WTC11 (cell line): ENCODE measurements at regions not wholly inside any gene's neighbourhood (a gene's known extent, or its start where the extent isn't known, plus 50 kb on each side); places are given as distances from the start of the nearest gene placed in this dataset.

ENCODE experiments used
- ATAC-seq: fragments of 200-7000 bp; cut with Tn5 transposase; 2 replicates; pipeline ENCODE4 v1.10.0; 2021; ENCODE audit warnings: mild to moderate bottlenecking, moderate library complexity
- CTCF ChIA-PET: fragments of 300-600 bp; sonication (Branson Sonifier 250); formaldehyde crosslinking; loops from one replicate; lab custom pipeline; 2021; ENCODE audit warnings: antibody characterized with exemption; lab: Charles Lee
- POLR2A ChIA-PET: fragments of 350-600 bp; sonication (Branson Sonifier 250); formaldehyde crosslinking; loops from one replicate; lab custom pipeline; 2021; ENCODE audit warnings: antibody characterized with exemption; lab: Charles Lee
- DNase-seq: peaks from one replicate; pipeline ENCODE4 v3.0.0; 2021; ENCODE audit warnings: low spot score
- H3K27ac Mint-ChIP-seq: 2 replicates; pipeline ENCODE4 v1.8.0; 2021; ENCODE audit warnings: mixed read lengths
- H3K27me3 Mint-ChIP-seq: 2 replicates; pipeline ENCODE4 v1.8.0; 2021; ENCODE audit warnings: low read depth, mild to moderate bottlenecking, moderate library complexity, mixed read lengths
- H3K36me3 Mint-ChIP-seq: 2 replicates; pipeline ENCODE4 v1.8.0; 2021; ENCODE audit warnings: mixed read lengths
- H3K4me1 Mint-ChIP-seq: 2 replicates; pipeline ENCODE4 v1.8.0; 2022; ENCODE audit warnings: mixed read lengths
- H3K4me3 Mint-ChIP-seq: 2 replicates; pipeline ENCODE4 v1.8.0; 2021; ENCODE audit warnings: mild to moderate bottlenecking, moderate library complexity, mixed read lengths
- H3K9me3 Mint-ChIP-seq: 2 replicates; pipeline ENCODE4 v1.8.0; 2021; ENCODE audit warnings: mixed read lengths
- CBFB ChIP-seq: sonication (generic); formaldehyde crosslinking; IDR thresholded peaks from 2 replicates; pipeline ENCODE4 v1.8.1; 2022; ENCODE audit warnings: mild to moderate bottlenecking, low read depth, missing genetic modification reagents
- CDX4 ChIP-seq: fragments of 250-450 bp; sonication (Bioruptor Pico); IDR thresholded peaks from 2 replicates; pipeline ENCODE4 v1.9.0; 2021; ENCODE audit warnings: moderate library complexity, mild to moderate bottlenecking, inconsistent platforms, borderline replicate concordance
- CREM ChIP-seq: sonication (generic); formaldehyde crosslinking; IDR thresholded peaks from 2 replicates; pipeline ENCODE4 v1.8.1; 2022; ENCODE audit warnings: mild to moderate bottlenecking, missing genetic modification reagents, moderate library complexity
- CTCF ChIP-seq: fragments of 200-600 bp; IDR thresholded peaks from 2 replicates; pipeline ENCODE4 v1.8.0; 2022; ENCODE audit warnings: antibody characterized with exemption
- ELF4 ChIP-seq: sonication (generic); formaldehyde crosslinking; IDR thresholded peaks from 2 replicates; pipeline ENCODE4 v1.8.1; 2022; ENCODE audit warnings: low read depth, mild to moderate bottlenecking, moderate library complexity, missing genetic modification reagents
- ESRRA ChIP-seq: sonication (generic); formaldehyde crosslinking; IDR thresholded peaks from 2 replicates; pipeline ENCODE4 v1.8.1; 2022; ENCODE audit warnings: mild to moderate bottlenecking, missing genetic modification reagents, borderline replicate concordance
- ETV6 ChIP-seq: sonication (generic); formaldehyde crosslinking; IDR thresholded peaks from 2 replicates; pipeline ENCODE4 v1.8.1; 2022; ENCODE audit warnings: mild to moderate bottlenecking, missing genetic modification reagents
- FOXJ3 ChIP-seq: sonication (generic); formaldehyde crosslinking; IDR thresholded peaks from 2 replicates; pipeline ENCODE4 v1.9.0; 2021; ENCODE audit warnings: missing genetic modification reagents, mild to moderate bottlenecking, borderline replicate concordance
- FOXK1 ChIP-seq: sonication (generic); formaldehyde crosslinking; IDR thresholded peaks from 2 replicates; pipeline ENCODE4 v1.8.0; 2022; ENCODE audit warnings: mild to moderate bottlenecking, moderate library complexity, missing genetic modification reagents
- FOXP1 ChIP-seq: sonication (generic); formaldehyde crosslinking; IDR thresholded peaks from 2 replicates; pipeline ENCODE4 v1.8.0; 2022; ENCODE audit warnings: missing genetic modification reagents, mild to moderate bottlenecking, moderate library complexity, borderline replicate concordance
- HMGA2 ChIP-seq: fragments of 250-450 bp; sonication (Bioruptor Pico); IDR thresholded peaks from 2 replicates; pipeline ENCODE4 v1.4.0; 2021; ENCODE audit warnings: mild to moderate bottlenecking, moderate library complexity
- IRF1 ChIP-seq: sonication (generic); formaldehyde crosslinking; IDR thresholded peaks from 2 replicates; pipeline ENCODE4 v1.8.0; 2023; ENCODE audit warnings: missing genetic modification reagents
- JUN ChIP-seq: sonication (generic); formaldehyde crosslinking; IDR thresholded peaks from 2 replicates; pipeline ENCODE4 v1.8.0; 2023; ENCODE audit warnings: mild to moderate bottlenecking, missing genetic modification reagents
- PRDM15 ChIP-seq: sonication (generic); formaldehyde crosslinking; IDR thresholded peaks from 2 replicates; pipeline ENCODE4 v1.8.0; 2022; ENCODE audit warnings: missing genetic modification reagents
- TCF7 ChIP-seq: sonication (generic); formaldehyde crosslinking; IDR thresholded peaks from 2 replicates; pipeline ENCODE4 v1.8.0; 2022; ENCODE audit warnings: mild to moderate bottlenecking, low read depth, missing genetic modification reagents, moderate library complexity
- TEAD4 ChIP-seq: sonication (generic); formaldehyde crosslinking; IDR thresholded peaks from 2 replicates; pipeline ENCODE4 v1.8.0; 2022; ENCODE audit warnings: mild to moderate bottlenecking, missing genetic modification reagents
- USF1 ChIP-seq: sonication (generic); formaldehyde crosslinking; IDR thresholded peaks from 2 replicates; pipeline ENCODE4 v1.8.0; 2022; ENCODE audit warnings: mild to moderate bottlenecking, missing genetic modification reagents
- ZNF263 ChIP-seq: sonication (generic); formaldehyde crosslinking; IDR thresholded peaks from 2 replicates; pipeline ENCODE4 v1.8.1; 2022; ENCODE audit warnings: low read depth, mild to moderate bottlenecking, moderate library complexity, missing genetic modification reagents
- ZNF317 ChIP-seq: sonication (generic); formaldehyde crosslinking; IDR thresholded peaks from 2 replicates; pipeline ENCODE4 v1.8.1; 2023; ENCODE audit warnings: low read depth, mild to moderate bottlenecking, moderate library complexity, missing genetic modification reagents, borderline replicate concordance
- ZNF423 ChIP-seq: fragments of 250-450 bp; sonication (Bioruptor Pico); IDR thresholded peaks from 2 replicates; pipeline ENCODE4 v2.1.2; 2022; ENCODE audit warnings: mild to moderate bottlenecking, moderate library complexity

- no peak for TF ChIP-seq FOXJ3
- TF ChIP-seq CDX4 (CRISPR knock-in tag) = no peak
- no peak for TF ChIP-seq IRF1 (CRISPR knock-in tag)
- no peak for TF ChIP-seq ETV6 (CRISPR knock-in tag)
- TF ChIP-seq ZNF317 (CRISPR knock-in tag) = no peak
- no peak for TF ChIP-seq USF1
- no peak for TF ChIP-seq HMGA2 (CRISPR knock-in tag)
- TF ChIP-seq ZNF263 (CRISPR knock-in tag) = no peak
- no peak for TF ChIP-seq CTCF
- CTCF ChIA-PET = no interaction called here
- H3K4me3 Mint-ChIP-seq = no peak overlapping the region
- no peaks in the 10 kb centered on the region for H3K27me3 Mint-ChIP-seq
- DNase-seq (no peak), ATAC-seq (no peak)
- peaks cover 7% of the 10 kb centered on the region for H3K4me1 Mint-ChIP-seq
- no peak overlapping the region for H3K27ac Mint-ChIP-seq
- H3K36me3 Mint-ChIP-seq = no peaks in the 10 kb centered on the region
- H3K9me3 Mint-ChIP-seq = peaks cover 5% of the 10 kb centered on the region; the same call in 1 of the 2 replicates
- POLR2A ChIA-PET = no interaction called here
These were observed 706.5 kb downstream of the MED13L start for GRCh38 chr12:115571027-115571426.

- H3K4me1 Mint-ChIP-seq = peaks cover 2% of the 10 kb centered on the region
- H3K9me3 Mint-ChIP-seq = peaks cover 5% of the 10 kb centered on the region; the same call in 1 of the 2 replicates
- TF ChIP-seq CBFB (CRISPR knock-in tag) (no peak), ZNF423 (CRISPR knock-in tag) (no peak), ETV6 (CRISPR knock-in tag) (no peak), ELF4 (CRISPR knock-in tag) (no peak), TEAD4 (CRISPR knock-in tag) (no peak), JUN (no peak), FOXK1 (CRISPR knock-in tag) (no peak), HMGA2 (CRISPR knock-in tag) (no peak), FOXP1 (no peak), PRDM15 (CRISPR knock-in tag) (no peak), ZNF317 (CRISPR knock-in tag) (no peak), TCF7 (CRISPR knock-in tag) (no peak), CREM (CRISPR knock-in tag) (no peak), ESRRA (CRISPR knock-in tag) (no peak), ZNF263 (CRISPR knock-in tag) (no peak)
- ATAC-seq (no peak), DNase-seq (no peak)
- ChIA-PET CTCF (interaction anchor here (1.0 to 1.9 kb wide), 4 partner anchors 12 to 404 kb away, joined by 3 to 8 read pairs (median 4); no protein-coding TSS in a partner anchor), POLR2A (no interaction called here)
- no peaks in the 10 kb centered on the region for H3K36me3 Mint-ChIP-seq
- H3K4me3 Mint-ChIP-seq = no peak overlapping the region
- H3K27ac Mint-ChIP-seq = no peak overlapping the region
- no peaks in the 10 kb centered on the region for H3K27me3 Mint-ChIP-seq
These were observed 707.3 kb downstream of the MED13L start for GRCh38 chr12:115570069-115570777.
